CD14-positive monocyte (primary cell): ENCODE measurements at regions not wholly inside any gene's neighbourhood (a gene's known extent, or its start where the extent isn't known, plus 50 kb on each side); places are given as distances from the start of the nearest gene placed in this dataset.

Source experiments
- DNase-seq, 3 donors: peaks; one replicate each; pipeline ENCODE4 v3.0.0-alpha.2; 2011 to 2022
- H2AFZ ChIP-seq: 2 replicates; pipeline ENCODE4 v1.6.0; 2012; ENCODE audit warnings: mild to moderate bottlenecking, low read depth, low read length, inconsistent platforms; ENCODE audit not compliant: insufficient read depth, poor library complexity, severe bottlenecking
- H3K27ac ChIP-seq, 2 donors: 1 replicate in 1 of 2; 2 replicates in 1 of 2; pipeline ENCODE4 v1.5.1; 2012 to 2013; ENCODE audit warnings: low read length in 2 of 2, control low read depth in 1 of 2, inconsistent platforms in 1 of 2, low read depth in 1 of 2, mild to moderate bottlenecking in 1 of 2
- H3K27me3 ChIP-seq, 2 donors: one replicate each; pipeline versions ENCODE4 v1.6.0 to v1.6.1; 2011 to 2013; ENCODE audit warnings: low read length in 2 of 2; ENCODE audit not compliant: control insufficient read depth in 2 of 2, insufficient read depth in 2 of 2
- H3K36me3 ChIP-seq, 2 donors: replicated peaks in 1 of 2; 1 replicate in 1 of 2; 2 replicates in 1 of 2; pipeline versions ENCODE4 v1.5.1 to v1.6.1; 2012 to 2013; ENCODE audit warnings: low read length in 2 of 2, control low read depth in 1 of 2, inconsistent platforms in 1 of 2, mild to moderate bottlenecking in 1 of 2; ENCODE audit not compliant: insufficient read depth in 2 of 2, control insufficient read depth in 1 of 2
- H3K4me1 ChIP-seq, 2 donors: 1 replicate in 1 of 2; 2 replicates in 1 of 2; pipeline versions ENCODE4 v1.5.1 to v1.6.1; 2012 to 2013; ENCODE audit warnings: low read length in 2 of 2, control low read depth in 1 of 2, inconsistent platforms in 1 of 2, mild to moderate bottlenecking in 1 of 2, moderate library complexity in 1 of 2; ENCODE audit not compliant: insufficient read depth in 2 of 2, control insufficient read depth in 1 of 2
- H3K4me2 ChIP-seq: replicated peaks from 2 replicates; pipeline ENCODE3; 2012; ENCODE audit warnings: low read length, moderate library complexity, mild to moderate bottlenecking; ENCODE audit not compliant: poor library complexity, severe bottlenecking; ENCODE audit errors: extremely low read depth
- H3K4me3 ChIP-seq, 3 experiments: fragments of 200-600 bp in 1 of 3; sonication (generic) in 1 of 3; replicated peaks in 1 of 3; 1 replicate in 2 of 3; 2 replicates in 1 of 3; pipeline ENCODE4 v1.5.1; 2011 to 2013; ENCODE audit warnings: low read length in 3 of 3, mild to moderate bottlenecking in 3 of 3, control low read depth in 2 of 3, low read depth in 2 of 3, inconsistent platforms in 1 of 3, moderate library complexity in 1 of 3
- H3K79me2 ChIP-seq: 2 replicates; pipeline ENCODE4 v1.6.0; 2012; ENCODE audit warnings: mild to moderate bottlenecking, control low read depth, inconsistent platforms, low read length, moderate library complexity; ENCODE audit not compliant: insufficient read depth
- H3K9ac ChIP-seq: 2 replicates; pipeline ENCODE4 v1.6.0; 2017; ENCODE audit warnings: low read length, mild to moderate bottlenecking; ENCODE audit not compliant: insufficient read depth, poor library complexity, severe bottlenecking
- H3K9me3 ChIP-seq, 2 donors: replicated peaks in 1 of 2; 1 replicate in 1 of 2; 2 replicates in 1 of 2; pipeline versions ENCODE4 v1.5.1 to v1.6.1; 2012 to 2013; ENCODE audit warnings: low read length in 2 of 2, control low read depth in 1 of 2; ENCODE audit not compliant: control insufficient read depth in 1 of 2, insufficient read depth in 1 of 2
- H4K20me1 ChIP-seq: 2 replicates; pipeline ENCODE4 v1.6.0; 2012; ENCODE audit warnings: mild to moderate bottlenecking, low read length, control low read depth, moderate library complexity; ENCODE audit not compliant: insufficient read depth
- H3K27ac Mint-ChIP-seq, 7 donors: one replicate each; pipeline ENCODE4 v1.8.0; 2020; ENCODE audit warnings: mild to moderate bottlenecking in 7 of 7, mixed read lengths in 7 of 7, moderate library complexity in 6 of 7, inconsistent platforms in 2 of 7
- H3K27me3 Mint-ChIP-seq, 3 donors: one replicate each; pipeline ENCODE4 v1.8.0; 2021 to 2022; ENCODE audit warnings: low read depth in 3 of 3, mild to moderate bottlenecking in 3 of 3, mixed read lengths in 3 of 3, moderate library complexity in 3 of 3, inconsistent platforms in 1 of 3
- H3K36me3 Mint-ChIP-seq, 2 donors: one replicate each; pipeline ENCODE4 v1.8.0; 2020; ENCODE audit warnings: mixed read lengths in 2 of 2, inconsistent platforms in 1 of 2, mild to moderate bottlenecking in 1 of 2
- H3K4me1 Mint-ChIP-seq: one replicate; pipeline ENCODE4 v1.8.0; 2020; ENCODE audit warnings: mild to moderate bottlenecking, mixed read lengths
- H3K4me3 Mint-ChIP-seq, 2 donors: one replicate each; pipeline ENCODE4 v1.8.0; 2020; ENCODE audit warnings: mild to moderate bottlenecking in 2 of 2, mixed read lengths in 2 of 2, moderate library complexity in 1 of 2
- H3K9me3 Mint-ChIP-seq, 7 donors: one replicate each; pipeline ENCODE4 v1.8.0; 2020 to 2022; ENCODE audit warnings: mixed read lengths in 7 of 7, mild to moderate bottlenecking in 6 of 7, moderate library complexity in 6 of 7, inconsistent platforms in 2 of 7
- CTCF ChIP-seq: fragments of 200-600 bp; IDR thresholded peaks from one replicate; pipeline ENCODE4 v1.8.0; 2022; ENCODE audit warnings: antibody characterized with exemption, mild to moderate bottlenecking
- WGBS: methylation state at CpG from one replicate; pipeline ENCODE4 v1.1.5; 2013; ENCODE audit warnings: missing lambda C conversion rate; ENCODE audit not compliant: insufficient coverage; 5-methylcytosine and 5-hydroxymethylcytosine counted together
- intact Hi-C, 2 donors: fragments of 100-400 bp; cut with micrococcal nuclease; formaldehyde crosslinking; loops; one replicate each; pipeline versions ENCODE4 v1.15.0 to v1.15.1; 2023

- H3K27me3 Mint-ChIP-seq: peaks cover 0 to 1% (median 0%) of the 10 kb centered on the region in 3 donors
- no peak overlapping the region for H3K4me3 Mint-ChIP-seq
- DNase-seq: no peak
- H3K36me3 Mint-ChIP-seq: no peaks in the 10 kb centered on the region
- WGBS: 60% methylated on average over 1 of the region's 3 CpGs
- Histone ChIP-seq H3K79me2 (no peaks in the 10 kb centered on the region), H3K4me3 (no peak overlapping the region), H3K9me3 (no peaks in the 10 kb centered on the region), H3K27ac (no peak overlapping the region), H3K27me3 (no peaks in the 10 kb centered on the region), H4K20me1 (no peaks in the 10 kb centered on the region), H3K9ac (no peak overlapping the region), H3K4me2 (no peak overlapping the region), H3K36me3 (no peaks in the 10 kb centered on the region), H3K4me1 (no peaks in the 10 kb centered on the region), H2AFZ (no peak overlapping the region)
- no peaks in the 10 kb centered on the region for H3K9me3 Mint-ChIP-seq
- intact Hi-C loops: no loop called here
- no peak for TF ChIP-seq CTCF
- no peak overlapping the region for H3K27ac Mint-ChIP-seq
- H3K4me1 Mint-ChIP-seq: peaks cover 7% of the 10 kb centered on the region
Observed at GRCh38 chr15:61764141-61764540, 296.1 kb downstream of the VPS13C start.

- H3K9me3 Mint-ChIP-seq: peaks cover 0 to 3% (median 0%) of the 10 kb centered on the region in 7 donors
- no peak for TF ChIP-seq CTCF
- H3K36me3 ChIP-seq: no peaks in the 10 kb centered on the region
- no peak overlapping the region for H3K27ac Mint-ChIP-seq
- no peak overlapping the region for H3K4me3 Mint-ChIP-seq
- no CpG with 5 or more reads among the region's 3 CpGs for WGBS
- no peaks in the 10 kb centered on the region for H3K9me3 ChIP-seq
- no peaks in the 10 kb centered on the region for H3K79me2 ChIP-seq
- DNase-seq: no peak
- no peaks in the 10 kb centered on the region for H4K20me1 ChIP-seq
- H3K27me3 Mint-ChIP-seq: peaks cover 0 to 1% (median 0%) of the 10 kb centered on the region in 3 donors
- no peak overlapping the region for H3K4me3 ChIP-seq
- intact Hi-C loops: no loop called here
- H3K36me3 Mint-ChIP-seq: no peaks in the 10 kb centered on the region
- H3K4me1 Mint-ChIP-seq: peaks cover 7% of the 10 kb centered on the region
- H3K27me3 ChIP-seq: no peaks in the 10 kb centered on the region
- H3K27ac ChIP-seq: no peak overlapping the region
- H3K9ac ChIP-seq: no peak overlapping the region
- H2AFZ ChIP-seq: no peak overlapping the region
- H3K4me2 ChIP-seq: no peak overlapping the region
- no peaks in the 10 kb centered on the region for H3K4me1 ChIP-seq
Observed at GRCh38 chr15:61762676-61763075, 297.6 kb downstream of the VPS13C start.
